Epithelial cell of proximal tubule (primary cell): ENCODE measurements at regions not wholly inside any gene's neighbourhood (a gene's known extent, or its start where the extent isn't known, plus 50 kb on each side); places are given as distances from the start of the nearest gene placed in this dataset.

ENCODE experiments used
- DNase-seq: peaks from one replicate; pipeline ENCODE4 v3.0.0-alpha.2; 2011; ENCODE audit warnings: low read depth
- H3K4me3 ChIP-seq: 2 replicates; pipeline ENCODE4 v1.5.1; 2011; ENCODE audit warnings: low read depth, mild to moderate bottlenecking, low read length
- CTCF ChIP-seq: conservative IDR thresholded peaks from 2 replicates; pipeline ENCODE4 v1.5.1; 2012; ENCODE audit warnings: low read depth, mild to moderate bottlenecking, low read length

- TF ChIP-seq CTCF, result no peak
- DNase-seq, result no peak
- no peak overlapping the region for H3K4me3 ChIP-seq
These were observed 450.9 kb downstream of the HINT1 start for GRCh38 chr5:130714200-130714599.

DNA sequence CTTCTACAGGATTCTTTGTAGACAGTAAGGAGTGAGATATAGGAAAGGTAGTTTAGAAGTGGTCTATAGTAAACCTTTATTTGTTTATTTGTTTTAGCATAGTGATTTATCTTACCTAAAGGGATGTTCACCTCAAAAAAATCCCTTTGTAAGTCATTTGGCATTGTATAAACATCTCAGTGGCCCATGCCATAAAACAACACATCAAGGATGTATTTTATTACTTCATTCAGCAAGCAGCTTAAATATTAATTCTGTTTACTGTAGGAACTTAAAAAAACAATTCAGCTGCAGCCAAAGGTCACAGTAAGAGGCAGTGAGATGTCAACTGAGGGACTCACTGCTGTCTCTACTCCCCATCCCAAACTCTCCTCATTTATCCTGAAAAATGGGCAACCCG, 452.7 kb downstream of the HINT1 start:
- no peak for TF ChIP-seq CTCF
- DNase-seq, result no peak
- no peak overlapping the region for H3K4me3 ChIP-seq

- TF ChIP-seq CTCF, result no peak
- H3K4me3 ChIP-seq, result no peak overlapping the region
- DNase-seq, result no peak
These were observed 454.5 kb downstream of the HINT1 start for GRCh38 chr5:130710596-130710995.

GRCh38 chr5:130708754-130709153, 456.3 kb downstream of the HINT1 start:
- DNase-seq, result no peak
- no peak overlapping the region for H3K4me3 ChIP-seq
- TF ChIP-seq CTCF, result no peak

DNA sequence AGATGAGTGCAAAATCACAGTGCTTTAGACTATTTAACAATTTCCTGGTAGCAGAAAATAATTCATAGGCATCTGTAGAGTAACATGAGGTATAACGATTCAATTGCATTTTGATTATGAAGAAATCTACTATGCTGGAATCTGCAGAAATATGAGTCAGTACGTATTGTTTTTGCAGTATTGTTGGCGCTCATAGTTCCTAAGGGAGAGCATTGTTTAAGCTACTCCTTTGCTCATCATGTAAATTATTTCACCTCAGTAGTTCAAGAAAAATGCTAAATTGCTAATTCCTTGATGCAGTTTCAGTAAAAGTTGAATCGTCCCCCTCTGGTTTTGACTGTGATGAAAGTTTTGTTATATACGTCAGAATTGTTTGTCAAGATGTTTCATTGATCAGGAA, 458.4 kb downstream of the HINT1 start:
- no peak for DNase-seq
- no peak for TF ChIP-seq CTCF
- no peak overlapping the region for H3K4me3 ChIP-seq

DNA sequence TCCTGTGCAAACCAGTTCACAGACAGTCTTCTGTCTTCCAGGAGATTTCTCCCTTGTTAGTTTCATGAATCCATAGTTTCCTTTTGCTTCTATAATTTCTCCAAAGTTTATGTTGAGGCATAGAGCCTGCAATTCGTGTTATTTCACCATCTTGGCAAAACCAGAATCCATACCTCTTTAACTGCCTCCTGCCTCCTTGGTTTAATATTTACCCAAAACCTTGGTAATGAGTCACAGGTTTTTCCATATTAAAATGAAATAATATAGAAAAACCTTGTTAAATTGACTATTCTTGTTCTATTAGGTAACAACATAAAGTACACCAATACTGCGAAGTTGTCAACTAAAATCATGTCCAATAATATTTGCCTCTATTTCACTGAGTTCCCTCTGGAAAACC, 459.7 kb downstream of the HINT1 start:
- no peak for DNase-seq
- H3K4me3 ChIP-seq, result no peak overlapping the region
- no peak for TF ChIP-seq CTCF

DNA sequence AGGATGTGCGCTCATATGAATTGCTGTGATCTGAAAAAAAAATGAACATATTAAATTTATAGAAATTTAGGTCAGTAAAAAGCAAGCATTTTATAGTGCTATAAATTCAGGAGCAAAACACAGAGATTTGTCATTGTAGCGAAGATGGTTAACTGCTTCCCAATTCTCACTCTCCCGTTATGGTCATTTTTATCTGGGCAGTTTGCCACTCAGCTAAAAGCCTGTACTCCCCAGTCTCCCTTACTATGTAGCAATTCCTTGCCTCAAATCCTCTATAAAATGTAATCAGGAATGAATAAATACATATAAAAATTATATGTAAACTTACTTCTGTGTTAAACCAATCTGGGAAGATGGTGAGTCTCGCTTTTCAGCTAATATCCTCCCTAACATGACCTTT, 471.5 kb downstream of the HINT1 start:
- H3K4me3 ChIP-seq, result no peak overlapping the region
- no peak for TF ChIP-seq CTCF
- no peak for DNase-seq
